BJ (cell line): ENCODE measurements at regions not wholly inside any gene's neighbourhood (a gene's known extent, or its start where the extent isn't known, plus 50 kb on each side); places are given as distances from the start of the nearest gene placed in this dataset.

Experiments
- CTCF ChIA-PET: fragments of 350-600 bp; formaldehyde crosslinking; extraction: SDS; loops from one replicate; lab custom pipeline; 2021; ENCODE audit warnings: antibody characterized with exemption, inconsistent platforms; lab: Yijun Ruan, JAX
- POLR2A ChIA-PET: fragments of 300-600 bp; sonication (Branson Sonifier 250); formaldehyde crosslinking; extraction: SDS; loops from one replicate; lab custom pipeline; 2021; ENCODE audit warnings: antibody characterized with exemption; lab: Charles Lee
- DNase-seq: peaks from one replicate; pipeline ENCODE4 v3.0.0-alpha.2; 2011; ENCODE audit warnings: low read depth
- H3K27me3 ChIP-seq: 2 replicates; pipeline ENCODE4 v1.6.0; 2011; ENCODE audit warnings: low read length; ENCODE audit not compliant: control insufficient read depth, insufficient read depth
- H3K36me3 ChIP-seq: 2 replicates; pipeline ENCODE4 v1.5.1; 2011; ENCODE audit warnings: low read length; ENCODE audit not compliant: control insufficient read depth, insufficient read depth
- H3K4me3 ChIP-seq: 2 replicates; pipeline ENCODE4 v1.5.1; 2011; ENCODE audit warnings: low read depth, mild to moderate bottlenecking, control low read depth, low read length
- CTCF ChIP-seq: IDR thresholded peaks from 2 replicates; pipeline ENCODE4 v1.5.1; 2011; ENCODE audit warnings: low read depth, mild to moderate bottlenecking, control low read depth, inconsistent platforms, low read length, moderate library complexity; ENCODE audit not compliant: insufficient read depth

DNA sequence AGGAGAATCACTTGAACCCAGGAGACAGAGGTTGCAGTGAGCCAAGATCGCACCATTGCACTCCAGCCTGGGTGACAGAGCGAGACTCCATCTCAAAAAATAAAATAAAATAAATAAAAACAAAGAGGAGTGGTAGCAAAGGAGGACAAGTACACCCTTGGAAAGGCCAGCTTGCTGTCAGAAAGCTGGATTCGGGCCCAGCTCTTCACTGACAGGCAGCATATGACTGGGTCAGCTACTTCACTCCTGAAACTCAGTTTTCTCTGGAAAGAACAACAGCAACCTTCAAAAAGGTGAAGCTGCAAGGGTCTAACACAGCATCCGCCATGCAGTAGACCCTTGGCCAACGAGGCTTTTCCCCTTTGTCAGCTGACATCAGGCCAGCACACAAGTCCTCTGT lies 156.0 kb upstream of the TIAM1 start:
- no peak for TF ChIP-seq CTCF
- H3K36me3 ChIP-seq, result no peaks in the 10 kb centered on the region
- CTCF ChIA-PET, result no interaction called here
- POLR2A ChIA-PET, result no interaction called here
- no peaks in the 10 kb centered on the region for H3K27me3 ChIP-seq
- no peak for DNase-seq
- no peak overlapping the region for H3K4me3 ChIP-seq

DNA sequence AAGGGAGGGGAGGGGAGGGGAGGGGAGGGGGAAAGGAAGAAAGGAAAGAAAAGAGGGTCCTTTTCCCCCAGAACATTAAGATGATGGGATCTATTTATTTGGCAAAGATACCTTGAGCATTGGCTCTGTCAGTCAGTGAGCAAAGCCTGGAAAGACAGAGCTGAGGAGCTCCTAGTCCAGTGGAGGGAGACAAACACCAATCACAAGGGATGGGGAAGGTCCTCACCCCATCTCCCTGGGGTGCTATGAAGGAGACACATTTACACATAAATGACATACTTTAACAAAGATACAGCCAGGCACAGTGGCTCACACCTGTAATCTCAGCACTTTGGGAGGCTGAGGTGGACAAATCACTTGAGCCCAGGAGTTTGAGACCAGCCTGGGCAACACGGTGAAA lies 154.9 kb upstream of the TIAM1 start:
- POLR2A ChIA-PET, result no interaction called here
- no peaks in the 10 kb centered on the region for H3K27me3 ChIP-seq
- CTCF ChIA-PET, result no interaction called here
- no peak for TF ChIP-seq CTCF
- no peaks in the 10 kb centered on the region for H3K36me3 ChIP-seq
- no peak overlapping the region for H3K4me3 ChIP-seq
- no peak for DNase-seq

DNA sequence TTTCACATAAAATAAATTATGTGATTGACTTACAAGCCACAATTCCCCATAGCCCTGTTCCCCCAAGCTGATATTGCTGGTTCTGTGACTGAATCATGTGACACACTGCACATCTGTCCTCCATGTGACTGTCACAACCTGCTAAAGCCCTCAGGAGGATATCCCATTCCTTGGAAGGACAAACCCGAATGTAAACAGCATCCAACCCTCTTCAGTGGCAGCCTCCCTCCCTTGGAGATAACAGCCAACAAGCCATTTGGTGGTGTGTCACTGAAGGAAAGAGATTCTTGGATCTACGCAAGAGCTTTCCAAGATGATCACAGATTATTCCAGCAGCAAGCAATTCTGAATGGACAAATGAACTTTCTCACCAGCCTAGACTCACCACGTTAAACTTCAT lies 153.9 kb upstream of the TIAM1 start:
- POLR2A ChIA-PET, result no interaction called here
- TF ChIP-seq CTCF, result no peak
- Histone ChIP-seq H3K27me3 (no peaks in the 10 kb centered on the region), H3K4me3 (no peak overlapping the region), H3K36me3 (no peaks in the 10 kb centered on the region)
- DNase-seq, result no peak
- CTCF ChIA-PET, result no interaction called here

- Histone ChIP-seq H3K27me3 (no peaks in the 10 kb centered on the region), H3K4me3 (no peak overlapping the region), H3K36me3 (no peaks in the 10 kb centered on the region)
- DNase-seq, result no peak
- ChIA-PET POLR2A (no interaction called here), CTCF (no interaction called here)
- no peak for TF ChIP-seq CTCF
Measured at GRCh38 chr21:31493350-31493880, 149.4 kb upstream of the TIAM1 start.

DNA sequence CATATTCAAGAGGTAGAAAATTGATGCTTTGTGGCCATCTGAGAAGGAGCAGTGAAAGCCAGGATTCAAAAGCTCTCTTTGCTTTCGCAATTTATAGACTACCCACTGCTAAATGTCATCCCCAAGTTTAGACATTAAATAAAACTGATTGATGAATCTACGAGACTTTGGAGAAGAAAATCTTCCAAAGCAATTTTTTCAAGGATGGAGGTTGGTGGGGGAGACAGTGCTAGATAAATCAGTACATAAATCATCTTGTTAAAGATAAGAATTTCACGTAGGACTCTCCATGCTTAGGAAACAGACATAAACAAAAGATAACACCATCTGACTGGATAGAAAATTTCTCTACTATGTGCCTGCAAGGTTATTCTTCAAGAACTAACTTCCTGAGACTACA lies 147.6 kb upstream of the TIAM1 start:
- Histone ChIP-seq H3K4me3 (no peak overlapping the region), H3K36me3 (no peaks in the 10 kb centered on the region), H3K27me3 (no peaks in the 10 kb centered on the region)
- POLR2A ChIA-PET, result no interaction called here
- CTCF ChIA-PET, result no interaction called here
- no peak for TF ChIP-seq CTCF
- DNase-seq, result no peak
